ENCODE measurements at regions not wholly inside any gene's neighbourhood (a gene's known extent, or its start where the extent isn't known, plus 50 kb on each side); places are given as distances from the start of the nearest gene placed in this dataset.

DNA sequence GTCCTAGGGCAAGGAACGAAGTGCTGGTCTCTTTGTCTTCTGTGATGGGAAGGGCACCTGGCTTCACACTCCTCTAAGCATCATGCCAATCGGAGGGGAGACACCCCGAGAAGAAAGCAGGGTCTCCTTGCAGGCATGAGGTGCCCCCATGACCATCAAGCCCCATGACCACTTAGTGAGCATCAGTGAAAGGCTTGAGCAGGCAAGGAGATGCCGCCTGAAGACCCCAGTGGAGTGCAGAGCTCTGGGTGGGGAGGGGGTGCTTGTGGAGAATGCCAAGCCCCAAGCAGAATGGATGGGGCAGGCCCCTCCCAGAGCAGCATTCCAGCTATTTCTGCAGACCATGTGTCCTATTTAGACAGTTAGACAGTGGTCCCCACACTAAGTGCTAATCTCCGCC is 232.7 kb upstream of the TNRC6C start:
- no peak for DNase-seq (ENCODE audit: low read depth in 2 of 2)

DNA sequence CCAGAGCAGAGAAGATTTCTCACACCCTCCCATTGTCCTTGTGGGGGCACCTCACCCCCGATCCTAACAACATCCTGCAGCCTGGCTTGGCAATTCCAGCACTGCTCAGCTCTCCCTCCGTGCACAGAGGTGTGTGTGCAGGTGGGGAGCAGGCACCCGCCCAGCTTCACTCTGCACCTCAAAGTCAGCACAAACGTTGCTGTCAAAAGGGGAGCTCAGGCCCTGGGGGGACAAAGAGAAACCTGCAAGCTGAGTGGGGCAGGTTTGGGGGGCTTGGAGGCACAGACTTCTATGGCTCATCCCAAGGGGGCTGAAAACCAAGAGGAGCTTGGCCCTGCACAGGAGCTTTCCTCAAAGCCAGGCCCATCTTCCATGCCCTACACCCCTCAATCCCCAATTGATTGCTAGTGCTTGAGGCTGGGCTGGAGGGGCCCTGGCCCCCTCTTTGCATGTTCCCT is 231.9 kb upstream of the TNRC6C start:
- DNase-seq (ENCODE audit: low read depth in 2 of 2): no peak

DNA sequence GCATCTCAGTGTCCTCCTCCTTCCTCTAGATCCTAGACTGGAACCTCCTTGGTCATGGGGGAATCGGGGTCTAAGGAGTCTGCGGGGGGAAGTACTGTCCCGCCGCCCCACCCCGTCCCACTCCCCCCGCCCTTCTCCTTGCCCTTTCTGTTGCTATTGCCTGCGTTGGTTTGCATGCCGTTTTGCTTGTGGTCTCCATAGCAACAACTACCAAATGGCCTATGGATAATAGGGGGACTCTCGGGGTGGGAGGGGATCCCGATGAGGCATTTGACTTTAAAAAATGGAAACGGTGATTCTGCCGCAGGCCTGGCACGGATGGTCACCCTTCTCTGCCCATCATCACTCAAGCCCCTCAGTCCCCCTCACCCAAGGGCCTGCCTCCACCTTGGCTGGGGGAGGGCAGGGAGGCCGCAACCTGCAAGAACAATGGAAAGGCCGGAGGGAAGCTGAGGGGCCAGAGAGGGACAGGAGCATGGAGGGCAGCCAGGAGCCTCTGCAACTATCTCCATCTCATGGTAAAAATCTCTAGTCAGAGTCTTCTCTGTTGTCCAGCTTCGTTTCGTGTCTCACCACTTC is 231.4 kb upstream of the TNRC6C start:
- DNase-seq (ENCODE audit: low read depth in 2 of 2): no peak

DNA sequence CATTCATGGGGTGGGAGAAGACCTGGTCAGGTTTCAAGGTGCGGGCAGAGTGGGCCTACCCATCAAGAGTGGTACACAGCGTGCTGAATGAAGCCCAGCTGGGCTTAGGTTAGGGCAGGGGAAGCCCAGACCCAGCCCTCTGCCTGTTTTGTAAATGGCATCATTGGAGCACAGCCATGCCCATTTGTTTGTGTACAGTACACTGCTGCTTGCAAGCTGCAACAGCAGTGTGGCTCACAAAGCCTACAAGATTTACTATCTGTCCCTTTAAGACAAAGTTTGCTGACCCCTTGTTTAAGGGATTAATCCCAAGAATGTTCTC is 230.1 kb upstream of the TNRC6C start:
- no peak for DNase-seq (ENCODE audit: low read depth in 2 of 2)

DNA sequence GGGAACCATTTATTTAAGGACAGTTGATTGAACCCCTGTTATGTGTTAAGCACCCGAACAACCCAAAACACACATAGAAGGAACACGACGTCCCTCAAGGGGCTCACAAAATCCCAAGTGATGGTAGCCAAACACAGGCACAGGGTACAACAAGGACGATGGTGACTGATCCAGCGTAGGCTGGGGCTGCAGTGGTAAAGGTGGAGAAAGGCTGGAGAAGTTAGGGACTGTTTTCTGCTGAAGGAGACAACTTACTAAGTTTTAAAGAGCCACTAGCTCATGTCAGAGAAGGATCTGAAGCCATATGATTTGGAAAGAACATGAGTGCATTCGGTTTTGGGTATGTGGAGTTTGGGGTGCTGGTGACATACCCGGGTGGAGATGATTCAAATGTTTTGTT is 229.6 kb upstream of the TNRC6C start:
- DNase-seq (ENCODE audit: low read depth in 2 of 2): no peak

DNA sequence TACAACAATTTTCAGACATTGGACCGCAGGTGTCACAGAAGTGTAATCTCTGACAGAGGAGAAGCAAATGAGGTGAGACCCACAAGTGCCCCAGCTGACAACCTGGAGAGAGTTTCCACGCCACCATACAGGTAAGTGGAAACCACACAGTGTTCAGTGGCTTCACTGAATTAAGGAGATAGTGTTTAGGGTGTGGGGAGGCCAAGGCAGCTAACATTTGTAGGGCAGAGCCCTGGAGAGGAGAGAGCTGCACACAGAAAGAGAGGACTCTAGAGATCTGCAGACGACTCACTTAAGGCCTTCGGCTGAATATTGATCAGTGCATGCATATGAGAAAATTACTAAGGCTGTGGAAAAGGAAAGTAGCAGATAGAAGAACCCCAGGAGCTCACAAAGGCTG is 228.9 kb upstream of the TNRC6C start:
- no peak for DNase-seq (ENCODE audit: low read depth in 2 of 2)

DNA sequence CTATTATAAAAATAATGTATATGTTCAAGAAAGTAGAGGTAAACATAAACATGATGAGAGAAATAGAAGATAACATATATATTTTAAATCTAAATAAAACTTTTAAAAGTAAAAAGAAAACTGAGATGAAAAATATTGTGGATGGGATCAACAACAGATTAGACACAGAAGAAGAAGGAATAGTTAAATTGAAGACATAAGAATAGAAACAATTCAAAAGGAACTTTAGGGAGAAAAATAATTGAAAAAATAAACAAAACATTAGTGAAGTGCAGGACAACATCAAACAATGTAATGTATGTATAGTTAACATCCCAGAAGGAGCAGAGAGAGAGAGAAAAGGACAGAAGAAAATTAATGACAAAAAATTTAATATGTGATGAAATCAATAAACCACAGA is 228.1 kb upstream of the TNRC6C start:
- no peak for DNase-seq (ENCODE audit: low read depth in 2 of 2)

DNA sequence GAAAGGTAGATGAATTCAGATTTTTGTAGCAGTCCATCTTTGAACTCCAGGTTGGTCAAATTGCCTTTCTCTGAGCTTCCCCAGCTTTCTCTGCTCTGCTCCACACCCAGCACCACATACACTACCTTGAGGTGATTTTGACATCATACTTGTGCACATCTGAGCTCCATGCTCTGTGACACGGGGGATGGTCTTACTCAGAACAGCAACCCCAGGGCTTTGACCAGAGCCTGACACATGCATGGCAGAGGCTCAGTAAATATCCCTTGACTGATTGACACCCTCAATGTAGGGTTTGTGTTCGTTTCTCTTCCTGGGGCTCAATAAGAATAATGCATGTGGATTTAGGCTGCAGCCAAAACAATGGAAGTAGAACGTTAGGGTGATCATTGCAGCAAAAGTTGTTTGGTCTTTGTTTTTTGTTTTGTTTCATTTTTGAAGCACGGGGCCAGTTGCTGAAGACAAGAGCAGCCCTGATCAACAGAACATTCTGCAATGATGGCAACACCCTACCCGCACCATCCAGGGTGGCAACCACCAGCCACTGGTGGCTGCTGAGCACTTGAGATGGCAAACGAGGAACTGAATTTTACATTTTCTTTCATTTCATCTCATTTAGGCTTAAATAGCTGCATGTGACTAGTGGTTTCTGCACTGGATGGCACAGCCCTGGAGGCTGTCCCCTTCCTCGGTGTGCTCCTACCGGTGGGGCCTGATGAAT is 224.8 kb upstream of the TNRC6C start:
- DNase-seq (ENCODE audit: low read depth in 2 of 2): no peak

DNA sequence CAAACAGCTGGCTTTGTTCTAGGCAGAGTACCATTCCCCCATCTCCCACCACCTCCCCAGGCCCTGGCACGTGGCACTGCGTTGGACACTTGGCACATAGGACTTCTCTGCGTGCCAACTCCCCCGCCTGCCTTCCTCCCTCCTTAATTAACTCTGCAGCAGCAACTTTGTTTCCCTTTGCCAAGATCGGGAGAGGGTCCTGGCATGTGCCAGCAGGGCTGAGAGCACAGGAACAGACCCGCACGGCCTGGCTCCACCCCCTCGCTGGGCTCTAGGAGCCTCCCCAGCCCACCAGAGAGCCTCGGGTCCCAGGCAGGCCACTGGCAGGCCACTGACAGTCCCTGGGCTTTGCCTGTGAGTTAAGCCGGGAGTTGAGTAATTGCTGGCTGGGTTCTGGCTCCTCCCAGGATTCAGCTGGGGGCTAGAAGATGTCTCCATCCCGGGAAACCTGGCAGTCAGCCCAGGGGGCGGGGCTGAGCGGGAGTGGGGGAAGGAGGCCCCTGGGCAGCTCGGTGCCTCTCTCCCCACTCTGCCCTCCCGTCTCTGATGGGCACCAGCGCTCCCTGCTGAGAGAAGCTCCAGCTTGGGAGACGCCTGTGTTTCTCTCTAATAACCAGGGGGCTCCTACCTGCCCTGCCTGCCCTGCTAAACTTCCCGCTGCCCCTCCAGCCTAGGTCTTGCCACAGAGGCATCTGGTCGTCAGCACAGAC is 224.0 kb upstream of the TNRC6C start:
- DNase-seq (ENCODE audit: low read depth in 2 of 2): no peak

DNA sequence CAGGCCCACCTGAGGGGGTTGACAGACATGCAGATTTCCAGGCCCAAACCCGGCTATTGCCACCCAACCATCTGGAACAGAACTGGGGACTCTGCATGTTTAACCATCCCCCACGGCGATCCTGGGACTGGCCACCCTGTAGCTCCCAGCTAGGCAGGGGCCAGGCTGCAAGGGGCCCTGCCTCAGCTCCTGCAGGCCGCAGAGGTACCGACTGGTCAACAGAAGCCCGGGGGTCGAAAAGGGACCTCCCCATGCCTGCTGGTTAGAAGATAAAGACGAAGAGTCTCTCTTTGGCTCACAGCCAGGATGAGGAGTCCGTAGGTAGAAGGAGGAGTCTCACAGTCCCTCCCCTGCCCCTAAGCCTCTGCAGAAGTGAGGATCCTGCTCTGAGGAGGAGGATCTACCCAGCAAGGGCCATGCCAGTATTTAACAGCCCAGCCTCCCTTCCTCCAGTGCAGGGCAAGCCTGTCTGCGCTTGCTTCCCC is 223.4 kb upstream of the TNRC6C start:
- DNase-seq (ENCODE audit: low read depth in 2 of 2): no peak

DNA sequence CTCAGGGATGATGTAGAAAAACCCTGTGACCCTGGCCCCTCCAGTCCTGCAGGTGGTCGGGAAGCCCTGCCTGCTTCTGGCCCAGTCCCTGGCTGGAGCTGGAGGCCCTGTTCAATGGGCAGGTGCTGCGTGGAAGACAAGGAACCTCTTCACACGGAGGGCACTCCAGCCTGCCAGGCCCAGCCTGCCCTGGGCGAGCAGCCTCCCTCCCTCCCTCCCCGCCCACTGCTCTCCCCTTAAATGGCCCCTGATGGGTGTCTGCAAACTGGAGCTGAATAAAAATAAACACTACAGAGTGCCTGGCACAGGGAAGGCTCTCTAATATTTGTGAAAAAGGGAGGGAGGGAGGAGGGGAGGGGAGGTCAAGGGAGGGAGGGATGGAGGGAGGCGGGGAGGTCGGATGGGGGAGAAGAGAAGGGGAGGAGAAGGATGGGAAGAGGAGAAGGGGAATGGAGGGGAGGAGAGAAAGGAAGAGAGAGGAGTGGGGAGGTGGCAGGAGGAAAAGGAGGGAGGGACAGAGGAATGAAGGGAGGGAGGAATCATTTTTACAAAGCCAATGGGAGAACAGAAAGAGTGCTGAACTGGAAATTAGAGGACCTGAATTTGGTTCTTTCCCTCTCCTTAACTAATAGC is 222.8 kb upstream of the TNRC6C start:
- DNase-seq (ENCODE audit: low read depth in 2 of 2): no peak

DNA sequence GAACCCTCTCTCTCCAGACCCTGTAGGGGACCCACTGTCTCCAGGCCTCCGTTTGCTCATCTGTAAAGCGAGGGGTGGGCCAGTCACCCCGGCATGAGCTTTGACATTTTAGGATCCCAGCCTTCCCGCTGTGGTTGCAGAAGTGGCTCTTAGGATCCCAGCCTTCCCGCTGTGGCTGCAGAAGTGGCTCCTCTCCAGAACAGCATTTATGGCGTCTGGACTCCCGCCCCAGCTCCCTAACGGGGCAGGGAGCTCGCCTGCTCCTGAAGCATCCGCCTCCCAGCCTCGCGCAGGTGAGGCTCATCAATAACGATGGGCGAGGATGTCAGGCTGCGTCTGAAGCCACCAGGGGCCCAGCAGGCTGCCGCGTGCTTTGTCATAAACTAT is 222.3 kb upstream of the TNRC6C start:
- DNase-seq (ENCODE audit: low read depth in 2 of 2): no peak

DNA sequence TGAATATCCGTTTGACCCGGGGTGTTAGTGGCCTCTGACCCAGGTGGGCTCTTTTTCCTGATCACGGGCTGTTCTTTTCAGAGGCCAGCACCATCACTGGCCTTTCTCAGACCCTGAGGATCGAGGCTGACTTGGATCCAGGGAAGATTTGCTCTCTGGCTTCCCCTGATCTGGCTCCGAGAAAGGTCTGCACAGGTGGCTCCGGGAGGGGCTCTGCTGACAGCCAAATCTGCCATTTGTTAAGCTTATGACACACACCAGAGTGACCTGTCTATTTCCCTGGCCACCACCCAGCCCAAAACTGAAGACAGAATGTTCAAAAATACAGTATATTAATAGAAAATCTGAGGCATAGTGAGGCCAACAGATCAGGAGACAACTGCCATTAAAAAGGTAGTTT is 221.8 kb upstream of the TNRC6C start:
- no peak for DNase-seq (ENCODE audit: low read depth in 2 of 2)

DNA sequence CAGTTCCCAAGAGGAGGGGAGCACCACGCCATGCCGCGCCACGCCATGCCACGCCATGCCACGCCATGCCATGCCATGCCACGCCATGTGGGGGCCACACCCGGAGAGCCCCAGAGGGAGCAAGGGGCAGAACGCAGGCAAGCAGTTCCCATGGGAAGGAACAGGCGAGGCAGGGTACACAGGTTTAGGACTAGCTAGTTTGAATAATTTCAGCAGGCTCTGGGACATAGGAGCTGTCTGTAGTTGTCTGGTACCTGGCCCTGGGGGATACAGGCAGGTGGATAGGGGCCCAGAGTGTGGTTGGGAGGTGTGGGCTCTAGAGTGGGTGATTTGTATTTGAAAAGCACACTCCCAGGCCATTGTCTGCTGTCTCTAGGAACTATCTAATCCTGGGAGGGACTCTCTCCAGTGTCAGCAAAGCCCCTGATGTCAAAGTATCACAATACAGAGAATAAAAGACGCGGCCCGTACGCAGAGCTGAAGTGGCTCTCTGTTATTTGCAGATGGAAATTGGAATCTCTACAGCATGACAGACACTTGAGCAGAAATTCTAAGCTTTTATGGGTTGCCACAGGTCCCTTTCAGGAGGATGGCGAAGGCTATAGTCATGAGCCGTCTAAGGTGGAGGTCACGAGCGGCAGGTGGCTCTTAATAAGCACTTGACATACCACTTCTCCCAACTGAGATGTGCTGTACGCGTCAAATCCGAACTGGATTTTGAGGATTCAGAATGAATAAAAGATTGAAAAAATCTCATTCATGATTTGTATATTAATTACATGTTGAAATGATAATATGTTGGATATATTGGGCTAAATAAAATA is 220.8 kb upstream of the TNRC6C start:
- no peak for DNase-seq (ENCODE audit: low read depth in 2 of 2)

DNA sequence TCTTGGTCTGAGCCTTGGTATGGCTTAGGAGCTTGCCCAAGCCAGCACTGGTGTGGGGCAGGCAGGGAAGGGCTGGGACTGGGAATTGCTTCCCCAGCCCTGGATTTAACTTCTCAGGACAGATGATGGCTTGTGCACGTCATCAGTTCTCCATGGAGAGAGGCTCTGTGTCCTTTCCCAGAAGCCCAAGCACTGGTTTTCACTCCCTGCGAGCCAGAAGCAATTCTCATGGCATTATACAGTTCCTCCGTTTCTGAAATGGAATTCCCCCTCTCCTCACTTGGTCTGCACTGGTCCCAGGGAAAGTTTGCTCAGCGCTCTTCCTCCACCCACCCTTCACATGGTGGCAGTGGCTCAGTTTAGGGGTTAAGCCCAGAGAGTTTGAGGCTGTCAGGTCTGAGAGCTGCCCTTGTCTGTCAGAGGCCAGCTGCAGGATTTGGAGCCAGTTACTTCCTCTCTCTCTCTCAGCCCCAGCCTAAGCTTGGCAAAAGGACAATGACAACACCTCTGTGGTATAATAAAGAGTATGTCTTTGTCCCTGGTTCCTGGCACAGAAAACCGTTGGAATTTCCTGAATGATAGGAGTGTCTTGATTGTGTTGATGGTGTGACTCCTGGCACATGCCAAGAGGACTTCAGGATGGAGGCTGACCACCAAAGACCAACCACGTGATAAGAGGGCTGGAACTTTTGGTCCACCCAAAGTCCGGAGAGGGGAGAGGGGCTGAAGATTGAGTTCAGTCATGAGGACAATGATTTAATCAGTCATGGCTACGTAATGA is 219.6 kb upstream of the TNRC6C start:
- DNase-seq (ENCODE audit: low read depth in 2 of 2): no peak

DNA sequence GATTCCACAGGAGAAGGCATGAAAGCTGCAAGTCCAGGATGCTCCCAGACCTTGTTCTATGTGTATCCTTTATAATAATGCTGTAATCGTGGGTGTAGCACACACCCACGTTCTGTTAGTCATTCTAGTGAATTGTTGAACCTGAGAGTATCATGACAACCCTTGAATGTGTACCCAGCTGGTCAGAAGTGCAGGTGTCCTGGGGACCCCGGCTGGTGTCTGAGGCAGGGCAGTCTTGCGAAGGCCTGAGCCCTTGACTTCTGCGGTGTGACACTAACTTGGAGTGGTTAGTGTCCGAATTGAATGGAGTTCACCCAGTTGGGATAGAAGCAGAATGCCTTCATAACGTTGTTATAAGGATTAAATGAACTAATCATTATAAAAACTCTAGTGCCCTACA is 218.0 kb upstream of the TNRC6C start:
- no peak for DNase-seq (ENCODE audit: low read depth in 2 of 2)

DNA sequence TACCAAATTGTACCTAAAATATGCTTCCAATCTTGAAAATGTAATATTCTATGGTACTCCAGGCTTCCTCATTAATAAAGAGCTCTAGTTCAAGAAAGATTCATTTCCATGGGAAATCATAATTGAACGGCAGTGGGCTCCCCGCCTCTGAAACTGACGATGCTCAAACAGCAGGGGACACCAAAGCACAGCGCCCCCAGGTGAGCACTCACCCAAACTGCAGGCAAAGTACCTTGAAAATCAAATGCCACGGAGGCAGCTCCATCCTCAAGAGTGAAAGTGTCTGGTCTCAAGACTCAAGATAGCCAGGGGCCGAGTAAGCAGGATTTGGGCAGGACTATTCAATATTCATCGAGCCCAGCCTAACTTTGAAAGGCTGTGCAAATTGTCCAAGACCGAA is 217.4 kb upstream of the TNRC6C start:
- peak in 1 of 2 donors; percentile 2 for DNase-seq (ENCODE audit: low read depth in 2 of 2)

DNA sequence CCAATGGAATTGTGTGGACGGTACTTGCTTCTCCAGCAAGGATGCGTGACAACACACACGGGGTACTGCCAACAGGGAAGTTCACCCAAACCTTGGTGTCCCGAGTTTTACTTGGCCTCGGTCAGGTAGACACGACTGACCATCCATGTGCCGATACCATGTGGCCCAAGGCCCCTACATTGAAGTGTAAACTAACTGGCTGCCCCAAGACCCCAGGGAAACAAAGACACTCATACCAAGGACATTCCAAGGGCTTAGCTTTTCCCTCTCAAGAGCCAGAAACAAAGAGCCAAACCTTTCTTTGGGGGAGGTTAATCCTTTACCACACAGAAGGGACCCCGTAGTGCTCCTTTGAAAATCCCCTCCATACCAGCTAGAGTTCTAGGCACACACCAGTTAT is 215.9 kb upstream of the TNRC6C start:
- no peak for DNase-seq (ENCODE audit: low read depth in 2 of 2)

DNA sequence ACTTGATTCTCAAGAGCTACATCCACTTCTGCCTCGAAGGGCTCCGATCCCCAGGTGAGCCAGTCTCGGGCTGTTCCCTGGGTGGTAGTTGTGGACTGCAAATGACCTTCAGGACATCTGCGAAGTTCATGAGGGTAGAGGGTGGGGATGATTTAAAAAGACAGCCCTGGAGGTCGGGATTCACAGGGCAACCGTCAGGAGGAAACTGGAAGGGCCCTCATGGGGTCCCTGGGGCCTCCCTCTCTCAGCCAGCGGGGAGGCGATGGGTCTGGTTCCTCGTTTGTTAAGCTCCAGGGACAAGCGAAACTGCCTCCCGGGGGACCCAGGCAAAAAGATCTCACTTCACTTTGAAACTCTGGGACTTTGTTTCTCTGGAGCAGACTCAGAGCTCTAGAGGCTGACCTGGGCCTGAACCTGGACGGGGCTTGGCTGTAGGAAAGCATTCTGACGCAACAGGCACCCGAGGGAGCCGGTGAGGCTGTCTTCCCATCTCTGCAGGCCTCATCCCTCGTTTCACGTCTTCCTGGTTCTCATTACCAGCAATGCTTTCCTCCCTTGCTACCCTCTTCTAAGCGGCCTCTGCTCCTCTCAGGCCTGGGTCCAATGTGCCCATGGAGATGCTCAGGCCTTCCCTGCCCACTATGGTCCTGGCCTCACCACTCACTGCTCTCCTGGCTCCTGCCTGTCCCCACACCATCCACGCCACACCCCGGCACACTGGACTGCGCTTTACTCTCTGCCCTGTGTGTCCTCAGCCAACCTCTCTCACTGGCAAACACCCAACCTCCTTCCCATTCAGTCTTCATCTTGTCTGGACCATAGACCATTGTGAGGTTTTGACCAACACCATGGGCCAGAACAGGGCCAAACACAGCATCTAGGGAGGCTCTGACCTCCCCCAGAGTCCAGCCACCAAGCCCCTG is 214.2 kb upstream of the TNRC6C start:
- DNase-seq (ENCODE audit: low read depth in 2 of 2): no peak

DNA sequence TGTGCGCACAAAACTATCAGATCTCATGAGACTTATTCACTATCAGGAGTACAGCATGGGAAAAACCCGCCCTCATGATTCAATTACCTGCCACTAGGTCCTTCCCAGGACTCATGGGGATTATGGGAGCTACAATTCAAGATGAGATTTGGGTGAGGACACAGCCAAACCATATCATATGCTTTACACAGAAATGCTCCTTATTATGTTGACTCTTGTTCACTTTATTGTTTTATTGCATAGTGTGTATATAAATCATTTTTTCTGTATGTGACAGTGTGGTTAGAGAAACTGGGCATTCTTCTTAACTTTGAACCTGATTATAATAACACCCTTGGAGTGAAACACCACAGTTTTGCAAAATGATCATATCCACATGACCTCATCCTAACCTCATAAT is 212.8 kb upstream of the TNRC6C start:
- no peak for DNase-seq (ENCODE audit: low read depth in 2 of 2)

Data from activated CD4-positive, alpha-beta T cell treated with anti-CD3 and anti-CD28 coated beads for 24 hours (primary cell).